Neural progenitor cell (in vitro differentiated cells): ENCODE measurements at regions not wholly inside any gene's neighbourhood (a gene's known extent, or its start where the extent isn't known, plus 50 kb on each side); places are given as distances from the start of the nearest gene placed in this dataset.

ENCODE experiments used
- DNase-seq: peaks from one replicate; pipeline ENCODE4 v3.0.0-alpha.2; 2016; ENCODE audit warnings: low spot score
- H2AFZ ChIP-seq: fragments of 200-600 bp; sonication (generic); replicated peaks from 2 replicates; pipeline ENCODE4 v1.6.1; 2016; ENCODE audit warnings: antibody characterized with exemption
- H3F3A ChIP-seq: fragments of 200-600 bp; sonication (generic); 2 replicates; pipeline ENCODE4 v1.6.1; 2016; ENCODE audit warnings: antibody characterized with exemption, low read depth
- H3K27ac ChIP-seq: fragments of 200-600 bp; sonication (generic); 2 replicates; pipeline ENCODE4 v1.5.1; 2016; ENCODE audit warnings: mild to moderate bottlenecking
- H3K27me3 ChIP-seq: fragments of 200-600 bp; sonication (generic); 2 replicates; pipeline ENCODE4 v1.6.1; 2016; ENCODE audit warnings: mild to moderate bottlenecking, moderate library complexity
- H3K36me3 ChIP-seq: fragments of 200-600 bp; sonication (generic); 2 replicates; pipeline ENCODE4 v1.5.1; 2016
- H3K4me1 ChIP-seq: fragments of 200-600 bp; sonication (generic); 2 replicates; pipeline ENCODE4 v1.6.1; 2016; ENCODE audit warnings: mixed run types
- H3K4me2 ChIP-seq: fragments of 200-600 bp; sonication (generic); 2 replicates; pipeline ENCODE4 v1.6.1; 2016
- H3K4me3 ChIP-seq: fragments of 200-600 bp; sonication (generic); 2 replicates; pipeline ENCODE4 v1.5.1; 2016
- H3K79me2 ChIP-seq: fragments of 200-600 bp; sonication (generic); 2 replicates; pipeline ENCODE4 v1.6.1; 2016; ENCODE audit warnings: low read depth
- H3K9ac ChIP-seq: fragments of 200-600 bp; sonication (generic); 2 replicates; pipeline ENCODE4 v1.6.1; 2016
- H3K9me3 ChIP-seq: fragments of 200-600 bp; sonication (generic); 2 replicates; pipeline ENCODE4 v1.5.1; 2016; ENCODE audit warnings: low read depth
- H4K20me1 ChIP-seq: fragments of 200-600 bp; sonication (generic); 2 replicates; pipeline ENCODE4 v1.6.1; 2016; ENCODE audit warnings: low read depth
- H3K27ac Mint-ChIP-seq: 3 replicates; pipeline ENCODE4 v1.8.0; 2021; ENCODE audit warnings: mixed read lengths
- H3K27me3 Mint-ChIP-seq: 2 replicates; pipeline ENCODE4 v1.8.0; 2022; ENCODE audit warnings: low read depth, mild to moderate bottlenecking, inconsistent platforms, moderate library complexity, mixed read lengths; ENCODE audit not compliant: insufficient read depth
- H3K36me3 Mint-ChIP-seq: 3 replicates; pipeline ENCODE4 v1.8.0; 2021; ENCODE audit warnings: mixed read lengths
- H3K4me1 Mint-ChIP-seq: 3 replicates; pipeline ENCODE4 v1.8.0; 2021; ENCODE audit warnings: mixed read lengths
- H3K4me3 Mint-ChIP-seq: 3 replicates; pipeline ENCODE4 v1.8.0; 2021; ENCODE audit warnings: mild to moderate bottlenecking, moderate library complexity, mixed read lengths
- H3K9me3 Mint-ChIP-seq: 3 replicates; pipeline ENCODE4 v1.8.0; 2020; ENCODE audit warnings: mixed read lengths
- EZH2 ChIP-seq: fragments of 200-600 bp; sonication (generic); IDR thresholded peaks from 2 replicates; pipeline ENCODE4 v1.6.1; 2017; ENCODE audit warnings: antibody characterized with exemption, mild to moderate bottlenecking, moderate library complexity
- EZH2phosphoT487 ChIP-seq: fragments of 200-600 bp; sonication (generic); IDR thresholded peaks from 2 replicates; pipeline ENCODE4 v1.6.1; 2017; ENCODE audit warnings: antibody characterized with exemption
- TF ChIP-seq, protein P1 (sequence below): fragments of 200-600 bp; sonication (generic); IDR thresholded peaks from 2 replicates; pipeline ENCODE4 v1.5.1; 2017; ENCODE audit warnings: antibody characterized with exemption, mild to moderate bottlenecking

DNA sequence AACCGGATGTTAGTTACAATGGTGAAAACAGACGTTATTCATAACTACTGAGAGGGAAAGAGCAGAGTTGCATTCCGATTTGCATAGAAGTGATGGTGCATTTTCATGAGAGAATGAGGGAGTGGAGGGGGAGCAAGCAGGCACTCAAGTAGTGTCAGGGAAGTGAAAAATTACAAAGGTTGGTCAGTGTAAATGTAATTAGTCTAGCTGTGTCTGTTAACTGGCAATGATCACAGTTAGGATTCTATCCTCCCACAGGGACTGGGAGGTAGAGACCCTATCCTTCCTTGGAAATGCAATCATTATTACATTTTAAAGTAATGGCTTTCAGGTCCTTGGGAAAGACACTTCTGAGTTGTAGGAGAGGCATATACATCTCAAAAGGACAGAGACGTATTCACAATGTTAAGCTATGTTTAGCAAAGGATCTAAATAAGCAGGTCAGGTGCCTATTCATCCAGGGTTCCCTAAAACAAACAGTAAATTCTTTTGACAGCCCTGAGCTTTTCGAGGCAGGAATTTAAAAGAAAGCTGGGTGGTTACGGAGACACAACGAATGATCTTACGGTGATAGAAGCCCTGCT lies 1671.8 kb upstream of the DDX18 start:
- Mint-ChIP-seq H3K4me1 (no peaks in the 10 kb centered on the region), H3K27ac (no peak overlapping the region), H3K36me3 (no peaks in the 10 kb centered on the region), H3K4me3 (no peak overlapping the region), H3K9me3 (no peaks in the 10 kb centered on the region), H3K27me3 (no peaks in the 10 kb centered on the region)
- peak; percentile 21 for TF ChIP-seq EZH2phosphoT487
- TF ChIP-seq, protein P1, sequence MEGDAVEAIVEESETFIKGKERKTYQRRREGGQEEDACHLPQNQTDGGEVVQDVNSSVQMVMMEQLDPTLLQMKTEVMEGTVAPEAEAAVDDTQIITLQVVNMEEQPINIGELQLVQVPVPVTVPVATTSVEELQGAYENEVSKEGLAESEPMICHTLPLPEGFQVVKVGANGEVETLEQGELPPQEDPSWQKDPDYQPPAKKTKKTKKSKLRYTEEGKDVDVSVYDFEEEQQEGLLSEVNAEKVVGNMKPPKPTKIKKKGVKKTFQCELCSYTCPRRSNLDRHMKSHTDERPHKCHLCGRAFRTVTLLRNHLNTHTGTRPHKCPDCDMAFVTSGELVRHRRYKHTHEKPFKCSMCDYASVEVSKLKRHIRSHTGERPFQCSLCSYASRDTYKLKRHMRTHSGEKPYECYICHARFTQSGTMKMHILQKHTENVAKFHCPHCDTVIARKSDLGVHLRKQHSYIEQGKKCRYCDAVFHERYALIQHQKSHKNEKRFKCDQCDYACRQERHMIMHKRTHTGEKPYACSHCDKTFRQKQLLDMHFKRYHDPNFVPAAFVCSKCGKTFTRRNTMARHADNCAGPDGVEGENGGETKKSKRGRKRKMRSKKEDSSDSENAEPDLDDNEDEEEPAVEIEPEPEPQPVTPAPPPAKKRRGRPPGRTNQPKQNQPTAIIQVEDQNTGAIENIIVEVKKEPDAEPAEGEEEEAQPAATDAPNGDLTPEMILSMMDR = no peak
- no peak overlapping the region for H3K27ac ChIP-seq
- no peak overlapping the region for H3K4me3 ChIP-seq
- DNase-seq = peak; percentile 8
- peak overlapping the region; percentile 13 for H3K4me2 ChIP-seq
- H2AFZ ChIP-seq = peak overlapping the region; percentile 31
- H3K4me1 ChIP-seq = peaks cover 16% of the 10 kb centered on the region
- H3F3A ChIP-seq = peaks cover 9% of the 10 kb centered on the region
- peaks cover 92% of the 10 kb centered on the region for H3K27me3 ChIP-seq
- no peaks in the 10 kb centered on the region for H4K20me1 ChIP-seq
- H3K36me3 ChIP-seq = no peaks in the 10 kb centered on the region
- no peaks in the 10 kb centered on the region for H3K9me3 ChIP-seq
- no peak overlapping the region for H3K9ac ChIP-seq
- no peaks in the 10 kb centered on the region for H3K79me2 ChIP-seq

GRCh38 chr2:116145031-116145430 lies 1669.5 kb upstream of the DDX18 start:
- TF ChIP-seq EZH2phosphoT487 = no peak
- TF ChIP-seq, protein P1 = no peak
- no peak for TF ChIP-seq EZH2

GRCh38 chr2:116148361-116148760 lies 1666.1 kb upstream of the DDX18 start:
- Histone ChIP-seq H2AFZ (no peak overlapping the region), H3K79me2 (no peaks in the 10 kb centered on the region), H3F3A (peaks cover under 1% of the 10 kb centered on the region), H3K27ac (no peak overlapping the region), H3K27me3 (peaks cover 79% of the 10 kb centered on the region), H3K9ac (no peak overlapping the region), H3K4me2 (no peak overlapping the region), H3K9me3 (no peaks in the 10 kb centered on the region), H4K20me1 (no peaks in the 10 kb centered on the region), H3K4me1 (peaks cover 9% of the 10 kb centered on the region), H3K36me3 (no peaks in the 10 kb centered on the region), H3K4me3 (no peak overlapping the region)
- H3K27ac Mint-ChIP-seq = no peak overlapping the region
- no peaks in the 10 kb centered on the region for H3K36me3 Mint-ChIP-seq
- no peak for DNase-seq
- no peak overlapping the region for H3K4me3 Mint-ChIP-seq
- H3K27me3 Mint-ChIP-seq = peaks cover 2% of the 10 kb centered on the region
- no peaks in the 10 kb centered on the region for H3K4me1 Mint-ChIP-seq
- TF ChIP-seq EZH2phosphoT487 = no peak
- no peak for TF ChIP-seq EZH2
- TF ChIP-seq, protein P1 = no peak
- no peaks in the 10 kb centered on the region for H3K9me3 Mint-ChIP-seq

More at GRCh38 chr2:116145031-116145430, 1669.5 kb upstream of the DDX18 start:
- Histone ChIP-seq H3K4me1 (peaks cover 20% of the 10 kb centered on the region), H3K27me3 (peaks cover 96% of the 10 kb centered on the region), H3K9ac (no peak overlapping the region), H3F3A (peaks cover 9% of the 10 kb centered on the region), H3K36me3 (no peaks in the 10 kb centered on the region), H3K9me3 (no peaks in the 10 kb centered on the region), H3K27ac (no peak overlapping the region), H2AFZ (no peak overlapping the region), H4K20me1 (no peaks in the 10 kb centered on the region), H3K4me2 (no peak overlapping the region), H3K4me3 (no peak overlapping the region), H3K79me2 (no peaks in the 10 kb centered on the region)
- Mint-ChIP-seq H3K27ac (no peak overlapping the region), H3K9me3 (no peaks in the 10 kb centered on the region), H3K4me1 (no peaks in the 10 kb centered on the region), H3K4me3 (no peak overlapping the region), H3K36me3 (no peaks in the 10 kb centered on the region), H3K27me3 (no peaks in the 10 kb centered on the region)
- no peak for DNase-seq
